ENCODE measurements at regions not wholly inside any gene's neighbourhood (a gene's known extent, or its start where the extent isn't known, plus 50 kb on each side); places are given as distances from the start of the nearest gene placed in this dataset.
"Not testable (repeated sequence)": the region's sequence is repeated elsewhere in the genome, so short reads cannot be mapped to it uniquely, and the experiment has no call there.

DNA sequence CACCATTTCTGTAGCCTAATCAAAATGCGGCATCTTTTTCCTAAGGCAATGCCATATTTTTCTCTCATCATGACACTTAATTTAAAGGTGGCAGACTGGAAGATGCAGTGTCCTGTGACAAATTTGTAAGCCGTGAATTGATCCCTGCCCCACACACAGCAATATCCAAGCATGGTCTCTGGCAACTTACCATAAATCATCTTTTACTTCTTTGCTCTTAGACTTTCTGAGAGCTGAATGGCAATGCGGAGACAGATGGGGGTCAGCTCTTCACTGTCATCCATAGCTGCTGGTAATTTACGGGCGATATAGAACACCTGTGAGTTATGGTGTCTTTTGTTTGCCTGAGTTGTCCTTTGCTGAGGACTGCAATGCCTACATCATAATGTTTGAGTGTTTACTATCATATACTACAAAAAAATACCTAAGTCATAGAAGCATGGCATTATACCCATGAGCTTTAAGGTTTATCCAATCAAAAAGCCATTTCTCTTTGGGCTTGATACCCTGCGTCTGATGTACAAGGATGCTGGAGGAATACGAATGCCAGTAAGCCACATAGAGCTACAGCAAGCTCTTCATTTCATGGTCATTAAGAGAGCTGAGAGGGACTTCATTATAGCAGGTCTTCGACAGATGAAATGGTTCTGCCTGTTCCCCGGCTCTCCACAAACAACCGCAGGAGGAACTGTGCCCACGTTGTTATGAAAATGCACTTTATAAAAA, 148.1 kb downstream of the TRIML1 start:
- peak; percentile 17 to 77 for DNase-seq

DNA sequence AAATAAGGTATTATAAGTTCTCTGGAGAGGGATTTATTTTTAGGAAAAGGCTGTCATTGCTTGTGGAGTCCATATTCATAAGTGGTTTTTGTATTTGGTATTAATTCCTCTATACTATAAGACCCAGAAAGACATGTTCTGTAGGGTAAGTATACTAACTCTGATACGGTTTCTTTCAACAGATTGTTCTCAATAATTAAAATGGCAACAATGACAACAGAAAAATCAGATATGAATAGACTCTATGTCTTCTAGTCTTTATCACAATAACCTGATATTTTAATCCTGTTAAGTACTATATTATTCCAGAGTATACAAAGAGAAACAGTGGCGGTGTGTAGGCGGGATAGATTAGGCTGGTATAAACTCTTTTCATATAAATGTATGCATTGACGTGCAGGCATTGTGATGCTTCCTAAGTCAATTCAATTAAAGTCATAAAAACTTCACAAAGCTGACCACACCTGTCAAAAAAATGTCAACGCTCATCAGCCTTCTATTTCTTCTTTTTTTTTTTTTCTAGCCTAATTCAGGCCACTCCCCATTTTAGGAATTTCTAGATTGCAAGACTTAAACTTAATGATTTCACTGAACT, 150.4 kb downstream of the TRIML1 start:
- DNase-seq = no peak

DNA sequence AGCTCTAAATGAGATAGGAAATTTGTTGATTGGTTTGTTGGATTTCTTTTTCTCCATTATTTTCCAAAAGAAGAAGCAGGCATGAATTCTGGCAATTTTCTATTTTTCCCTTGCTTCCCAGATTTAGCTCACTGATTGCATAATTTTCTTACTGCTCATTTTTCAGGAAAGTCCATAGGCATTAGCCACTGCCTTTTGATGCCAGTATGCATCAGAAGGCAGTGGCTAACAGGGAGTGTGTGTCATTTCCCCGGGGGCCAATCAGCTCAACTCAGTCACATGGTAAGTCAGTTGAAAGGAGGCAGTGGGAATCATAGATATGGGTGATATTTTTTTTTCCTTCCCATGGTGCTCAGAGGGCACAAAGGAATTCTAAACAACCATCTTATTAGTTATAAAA, 156.7 kb downstream of the TRIML1 start:
- DNase-seq = no peak

DNA sequence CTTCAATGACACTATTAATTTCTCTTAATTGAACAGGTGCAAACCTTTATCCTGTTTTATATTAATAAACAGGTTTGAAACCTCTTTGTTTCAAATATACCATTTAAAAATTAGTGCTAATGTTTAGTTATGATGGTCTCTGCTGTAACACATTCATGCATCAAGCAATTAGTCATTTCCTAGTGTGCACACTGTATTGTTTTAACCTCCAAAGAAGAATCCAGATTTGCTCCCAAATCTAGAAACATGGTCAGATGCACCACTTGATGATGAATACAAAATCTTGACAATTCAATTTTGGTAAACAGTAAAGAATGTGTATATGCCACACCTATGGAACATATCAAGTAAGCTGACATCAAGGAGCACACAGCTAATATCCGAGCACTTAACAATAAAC, 157.1 kb downstream of the TRIML1 start:
- no peak for DNase-seq

DNA sequence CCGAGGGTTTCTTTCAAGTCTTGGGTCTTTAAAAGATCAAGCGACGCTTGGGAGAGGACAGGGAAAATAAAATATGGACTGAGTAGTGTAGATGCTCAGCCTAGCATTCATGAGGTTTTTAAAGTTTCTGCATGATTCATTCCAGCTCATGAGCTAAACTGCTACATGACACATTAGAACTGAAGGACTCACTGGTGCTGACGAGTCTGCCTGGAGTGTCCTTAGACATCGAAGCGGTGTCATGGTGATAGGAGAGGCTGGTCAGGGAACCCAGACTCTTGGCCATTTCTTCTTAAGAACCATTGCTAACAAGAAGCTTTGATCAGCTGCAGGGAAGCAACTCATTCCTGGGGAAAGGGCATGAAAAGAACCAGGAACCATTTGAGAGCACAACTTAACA, 158.6 kb downstream of the TRIML1 start:
- DNase-seq = no peak

DNA sequence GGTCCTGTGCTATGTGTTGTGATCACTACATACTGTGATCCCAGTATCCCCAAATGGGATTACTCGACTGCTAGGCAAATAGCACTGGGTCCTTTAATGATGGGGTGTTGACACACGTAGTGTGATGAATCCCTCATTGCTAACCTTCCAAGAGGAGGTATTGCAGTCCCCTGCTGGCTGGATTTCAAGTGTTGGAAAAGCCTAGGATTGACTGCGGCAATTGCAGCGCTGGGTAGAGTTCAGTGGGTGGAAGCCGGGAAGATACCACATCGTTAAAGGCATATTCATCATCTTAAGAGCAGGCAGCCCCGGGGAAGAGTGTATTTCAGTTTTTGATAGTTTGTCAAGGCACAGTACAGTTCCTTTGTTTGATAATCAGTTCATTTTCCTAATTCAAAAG, 159.9 kb downstream of the TRIML1 start:
- no peak for DNase-seq

DNA sequence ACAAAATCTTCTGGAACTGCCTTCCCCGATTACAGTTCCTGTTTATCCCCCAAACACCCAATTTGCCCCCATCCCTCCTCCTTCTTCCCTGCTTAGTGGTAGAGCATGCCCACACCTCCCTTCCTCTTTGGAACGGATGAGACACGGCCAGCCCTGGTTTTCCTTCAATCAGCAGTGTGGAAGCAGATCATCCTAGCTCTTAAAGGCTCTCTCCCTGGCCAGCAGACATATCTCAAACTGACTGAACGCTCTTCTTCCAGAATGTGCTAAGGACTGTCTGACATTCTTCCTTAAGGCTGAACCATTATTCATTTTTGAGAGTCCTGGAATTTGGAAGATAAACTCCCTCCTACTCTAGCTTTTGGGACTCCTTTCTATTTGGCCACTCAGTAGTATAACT, 161.1 kb downstream of the TRIML1 start:
- no peak for DNase-seq

DNA sequence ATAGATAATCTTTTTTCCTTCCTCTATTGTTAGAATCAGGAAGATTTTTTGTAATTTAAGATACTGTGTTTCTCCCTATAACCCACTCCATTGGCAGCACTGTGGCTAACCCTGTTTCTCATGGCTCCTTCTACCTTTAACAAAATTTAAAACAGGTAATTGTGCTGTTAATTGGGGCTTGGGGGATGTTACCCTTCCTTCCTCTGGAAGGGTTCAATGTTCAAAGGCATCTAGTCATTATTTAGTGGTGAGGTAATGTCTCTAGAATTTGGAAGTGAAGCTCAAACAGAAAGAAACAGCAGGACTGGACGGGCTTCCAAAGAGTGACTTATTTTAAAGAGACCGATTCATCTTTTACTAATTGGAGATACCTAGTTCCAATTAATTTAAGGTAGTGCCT, 166.4 kb downstream of the TRIML1 start:
- DNase-seq = no peak

DNA sequence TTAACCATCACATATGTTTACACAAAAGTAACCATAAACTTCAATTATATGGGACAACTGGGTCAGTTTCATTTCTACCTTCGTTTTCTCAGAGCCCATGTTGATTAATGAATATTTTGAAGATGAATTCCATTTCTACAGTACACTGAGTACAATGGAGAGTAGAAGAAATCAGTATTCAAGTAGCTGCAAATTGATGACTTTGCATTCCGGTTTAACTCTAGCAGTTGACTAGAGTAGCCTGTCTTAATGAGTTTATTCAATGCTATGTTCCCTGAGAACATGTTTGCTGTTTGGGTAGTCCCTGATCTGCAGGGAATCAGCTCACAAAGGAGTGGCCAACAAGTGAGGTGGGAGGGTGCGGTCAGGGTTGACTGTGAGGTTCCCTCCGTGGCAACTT, 168.3 kb downstream of the TRIML1 start:
- no peak for DNase-seq

DNA sequence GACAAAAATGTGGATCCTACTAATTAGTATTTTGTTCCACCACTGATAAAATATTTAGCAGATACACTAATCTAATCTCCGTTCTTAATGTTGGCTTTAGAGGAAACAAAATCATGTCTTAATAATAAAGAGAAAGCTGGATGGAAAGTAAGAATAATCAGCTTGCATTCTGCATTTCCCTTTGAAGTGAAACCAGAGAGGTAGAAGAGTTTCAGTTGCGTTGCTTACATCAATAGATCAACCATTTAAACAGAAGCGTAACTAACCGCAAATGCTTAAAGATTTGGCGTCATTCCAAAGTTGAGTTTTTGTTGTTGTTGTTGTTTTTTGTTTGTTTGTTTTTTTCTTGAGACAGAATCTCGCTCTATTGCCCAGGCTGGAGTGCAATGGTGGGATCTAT, 168.9 kb downstream of the TRIML1 start:
- no peak for DNase-seq

DNA sequence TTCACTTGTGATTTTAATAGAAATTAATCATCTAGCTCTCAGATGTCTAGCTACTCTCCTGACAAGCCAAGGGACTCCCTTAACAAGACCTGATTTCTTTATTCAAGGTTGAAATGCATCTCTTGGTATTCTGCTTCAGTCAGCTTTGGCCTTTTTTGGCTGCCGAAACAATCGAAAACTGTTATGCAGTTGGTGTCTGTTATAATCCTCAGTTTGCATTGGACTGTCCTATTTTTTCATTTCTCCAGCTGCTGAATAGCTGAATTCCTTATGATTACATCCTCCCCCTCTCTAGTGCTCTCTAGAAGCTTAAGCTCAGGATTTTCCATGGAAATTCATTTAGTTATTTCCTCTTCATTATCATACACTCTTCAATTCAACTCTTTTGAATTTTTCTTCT, 177.2 kb downstream of the TRIML1 start:
- no peak for DNase-seq

DNA sequence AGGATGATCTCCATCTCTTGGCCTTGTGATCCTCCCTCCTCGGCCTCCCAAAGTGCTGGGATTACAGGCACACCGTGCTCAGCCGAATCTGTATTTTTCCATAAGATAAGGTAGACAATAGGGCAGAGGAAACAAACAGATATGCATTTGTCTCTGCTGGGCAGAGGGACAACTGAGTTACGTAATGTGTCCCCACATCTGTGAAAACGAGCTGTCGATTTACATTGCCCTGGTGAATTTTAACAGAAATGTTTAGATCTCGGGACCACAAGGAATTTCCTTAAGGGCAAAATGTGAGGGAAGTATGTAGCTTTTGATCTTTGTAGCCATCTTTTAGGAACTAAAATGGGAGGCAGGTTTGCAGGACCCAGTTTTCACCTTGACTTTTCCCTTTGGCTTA, 189.7 kb downstream of the TRIML1 start:
- no peak for DNase-seq

DNA sequence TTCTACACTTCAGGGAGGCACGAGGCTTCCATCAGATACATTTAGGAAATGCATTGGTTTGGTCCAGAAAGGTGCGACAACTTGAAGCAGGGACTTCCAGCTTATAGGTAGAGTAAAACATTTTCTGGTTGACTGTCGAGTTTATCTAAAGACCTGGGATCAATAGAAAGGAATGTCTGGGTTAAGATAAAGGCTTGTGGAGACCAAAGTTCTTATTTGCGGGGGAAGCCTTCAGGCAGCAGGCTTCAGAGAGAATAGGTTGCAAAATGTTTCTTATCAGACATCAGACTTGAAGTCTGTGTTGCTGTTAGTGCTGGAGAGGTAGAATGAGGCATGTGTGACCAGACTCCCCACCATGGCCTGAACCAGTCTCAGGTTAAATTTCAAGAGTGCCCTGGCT, 190.3 kb downstream of the TRIML1 start:
- no peak for DNase-seq

DNA sequence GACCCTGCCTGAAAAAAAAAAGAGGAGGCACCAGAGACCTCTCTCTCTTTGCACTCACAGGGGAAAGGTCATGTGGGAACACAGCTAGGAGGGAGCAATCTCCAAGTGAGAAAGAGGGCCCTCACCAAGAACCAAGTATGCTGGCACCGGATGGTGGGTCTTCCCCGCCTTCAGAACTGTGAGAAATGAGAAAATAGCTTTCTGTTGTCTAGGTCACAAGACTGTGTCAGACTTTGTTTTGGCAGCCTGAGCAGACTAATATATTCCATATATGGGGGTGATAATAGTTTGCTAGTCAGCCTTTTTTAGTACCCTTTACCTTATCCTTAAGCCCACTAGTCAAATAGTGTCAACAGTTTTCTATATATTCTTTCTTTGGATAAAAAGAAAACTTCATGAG, 193.0 kb downstream of the TRIML1 start:
- no peak for DNase-seq

DNA sequence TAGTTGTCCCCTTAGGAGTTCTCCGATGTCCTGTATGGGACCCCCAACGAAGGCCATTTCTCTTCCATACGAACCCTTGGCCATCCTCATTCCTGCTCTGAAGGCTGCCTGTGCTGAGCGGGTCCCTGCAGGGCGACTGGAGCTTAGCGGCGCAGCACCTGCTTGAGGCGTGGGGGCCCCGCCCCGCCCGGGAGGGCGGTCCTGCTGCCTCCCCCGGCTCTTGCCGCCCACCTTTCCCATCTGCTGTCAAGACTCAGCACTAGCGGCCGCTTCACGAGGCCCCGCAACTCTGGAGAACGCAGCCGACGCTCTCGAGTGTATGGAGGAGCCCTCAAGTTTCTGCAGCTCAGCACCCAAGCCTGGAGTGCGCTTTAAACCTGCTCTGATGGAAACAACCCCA, 197.7 kb downstream of the TRIML1 start:
- DNase-seq = no peak

DNA sequence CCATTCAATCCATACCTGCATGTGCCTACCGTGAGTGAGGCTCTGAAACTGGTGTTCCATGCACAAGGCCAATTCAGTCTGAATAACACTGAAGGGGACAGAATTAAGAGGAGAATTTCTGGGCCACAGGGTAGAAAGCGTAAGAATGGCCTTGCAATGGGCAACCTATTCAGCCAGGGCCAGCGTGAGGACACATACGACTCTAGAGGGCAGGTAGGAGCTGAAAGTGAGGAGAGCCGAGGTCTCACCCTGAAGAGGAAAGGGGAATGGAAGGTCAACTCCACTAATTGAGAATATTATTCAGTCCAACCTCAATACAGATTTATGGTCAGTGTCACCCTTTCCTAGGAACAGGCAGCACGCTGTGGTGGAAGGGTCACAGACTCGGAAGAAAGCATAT, 202.2 kb downstream of the TRIML1 start:
- no peak for DNase-seq

DNA sequence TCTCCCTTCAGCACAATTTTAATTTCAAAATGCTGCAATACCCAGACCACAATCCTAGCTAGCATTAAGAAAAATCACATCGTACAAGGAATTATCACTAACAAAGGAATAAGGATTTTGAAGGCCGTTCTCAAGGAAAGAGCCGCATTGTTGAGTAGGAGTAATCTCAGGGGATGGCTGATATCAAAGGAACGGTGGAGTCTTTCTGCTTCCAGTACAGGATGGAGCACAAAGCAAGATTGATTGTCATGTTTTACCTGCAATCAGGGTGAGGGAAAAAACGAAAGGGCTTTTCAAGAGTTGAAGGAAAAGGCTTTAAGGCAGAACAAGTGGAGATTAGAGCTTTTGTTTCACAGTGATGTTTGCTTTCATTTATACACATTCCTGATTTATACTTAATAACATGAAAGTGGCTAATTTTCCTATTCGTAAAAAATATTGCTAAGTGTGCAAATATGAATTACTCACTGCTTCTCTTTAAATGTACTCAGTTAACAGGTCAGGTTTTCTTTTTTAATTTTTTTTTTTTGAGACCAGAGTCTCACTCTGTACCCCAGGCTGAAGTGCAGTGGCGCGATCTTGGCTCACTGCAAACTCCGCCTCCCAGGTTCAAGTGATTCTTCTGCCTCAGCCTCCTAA, 207.0 kb downstream of the TRIML1 start:
- no peak for DNase-seq

DNA sequence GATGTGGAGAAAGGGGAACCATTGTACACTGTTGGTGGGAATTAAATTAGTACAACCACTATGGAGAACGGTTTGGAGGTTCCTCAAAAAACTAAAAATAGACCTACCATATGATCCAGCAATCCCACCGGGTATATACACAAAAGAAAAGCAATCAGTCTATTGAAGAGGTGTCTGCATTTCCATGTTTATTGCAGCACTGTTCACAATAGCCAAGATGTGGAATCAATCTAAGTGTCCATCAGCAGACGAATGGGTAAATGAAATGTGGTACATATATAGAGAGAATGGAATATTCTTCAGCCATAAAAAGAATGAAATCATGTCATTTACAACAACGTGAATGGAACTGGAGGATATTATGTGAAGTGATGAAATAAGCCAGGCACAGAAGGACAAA, 208.1 kb downstream of the TRIML1 start:
- no peak for DNase-seq

DNA sequence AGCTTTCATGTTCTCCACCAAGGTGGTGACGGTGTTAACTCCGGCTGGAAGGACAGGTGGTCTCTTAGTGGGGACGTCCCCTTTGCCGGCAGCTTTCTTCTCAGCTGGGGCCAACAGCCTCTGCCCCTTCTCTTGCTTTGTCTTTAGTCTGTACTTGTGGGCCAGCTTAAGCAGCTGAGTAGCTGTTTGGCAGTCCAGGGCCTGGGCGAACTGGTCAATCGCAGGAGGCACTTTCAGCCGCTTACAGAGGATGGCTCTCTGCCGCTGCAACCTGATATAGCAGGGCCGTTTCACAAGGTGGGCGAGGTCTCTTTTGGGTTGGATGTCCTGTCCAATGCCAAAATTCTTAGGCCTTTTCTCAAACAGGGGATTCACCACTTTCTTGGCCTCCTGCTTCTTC, 210.3 kb downstream of the TRIML1 start:
- not testable (repeated sequence) for DNase-seq

DNA sequence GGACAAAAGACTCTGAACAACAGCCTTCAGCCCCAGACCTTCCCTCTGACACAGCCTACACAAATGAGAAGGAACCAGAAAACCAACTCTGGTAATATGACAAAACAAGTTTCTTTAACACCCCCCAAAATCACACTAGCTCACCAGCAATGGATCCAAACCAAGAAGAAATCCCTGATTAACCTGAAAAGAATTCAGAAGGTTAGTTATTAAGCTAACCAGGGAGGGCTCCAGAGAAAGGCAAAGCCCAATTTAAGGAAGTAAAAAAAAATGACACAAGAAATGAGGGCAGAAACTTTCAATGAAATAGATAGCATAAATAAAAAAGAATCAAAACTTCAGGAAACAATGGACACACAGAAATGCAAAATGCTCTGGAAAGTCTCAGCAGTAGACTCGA, 224.0 kb downstream of the TRIML1 start:
- no peak for DNase-seq

DNA sequence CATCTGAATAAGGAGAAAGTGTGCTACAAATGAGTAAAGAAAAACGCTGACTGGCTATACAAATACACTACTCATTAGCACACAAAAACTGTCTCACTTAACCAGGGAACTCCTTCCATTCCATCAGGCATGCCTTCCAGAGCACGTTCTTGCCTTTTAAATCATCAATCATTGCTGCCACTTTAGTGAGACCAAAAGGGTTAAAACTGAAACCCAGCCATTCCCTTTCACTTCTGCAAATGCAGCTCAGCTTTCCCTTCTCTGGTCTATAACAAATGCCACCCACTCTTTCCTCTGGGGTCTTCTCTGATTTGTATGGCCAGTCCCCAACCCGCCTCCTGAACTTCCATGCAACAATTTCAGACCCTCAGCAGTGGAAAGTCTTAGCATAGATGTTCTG, 231.5 kb downstream of the TRIML1 start:
- DNase-seq = no peak

DNA sequence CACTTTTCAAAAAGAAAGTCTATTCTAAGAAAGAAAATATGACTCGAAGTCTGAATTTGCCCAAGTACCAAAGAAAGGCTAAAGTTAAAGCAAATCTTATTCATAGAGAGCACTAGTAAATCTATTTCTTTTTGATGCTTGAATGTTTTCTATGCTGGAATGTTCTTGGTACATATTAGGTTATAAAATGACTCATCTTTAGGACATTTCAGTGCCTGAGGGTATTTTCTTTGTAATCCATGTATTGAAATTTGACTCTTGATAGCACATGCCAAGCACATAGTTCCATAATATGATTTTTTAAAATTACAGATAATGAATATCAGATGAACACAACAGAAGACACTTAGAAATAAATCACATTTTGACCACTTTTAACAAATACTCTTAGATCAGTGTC, 232.8 kb downstream of the TRIML1 start:
- no peak for DNase-seq

DNA sequence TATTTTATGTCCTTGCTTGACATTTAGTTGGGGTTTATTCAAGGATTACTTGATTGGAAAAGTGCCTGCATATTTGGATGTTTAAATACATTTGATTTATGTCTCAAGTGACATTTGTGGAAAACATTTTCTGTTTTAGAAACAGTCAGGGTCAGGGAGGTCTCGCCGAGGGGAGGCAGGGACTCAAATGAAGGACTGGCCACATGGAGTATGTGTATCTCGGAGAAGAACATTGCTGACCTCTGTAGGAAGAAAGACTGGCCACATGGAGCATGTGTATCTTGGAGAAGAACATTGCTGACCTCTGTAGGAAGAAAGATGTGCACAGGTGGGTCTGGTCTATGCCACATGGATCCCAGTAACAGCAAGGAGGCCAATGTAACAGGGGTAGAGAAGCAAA, 233.6 kb downstream of the TRIML1 start:
- DNase-seq = peak in 1 of 2 experiments; percentile 1

DNA sequence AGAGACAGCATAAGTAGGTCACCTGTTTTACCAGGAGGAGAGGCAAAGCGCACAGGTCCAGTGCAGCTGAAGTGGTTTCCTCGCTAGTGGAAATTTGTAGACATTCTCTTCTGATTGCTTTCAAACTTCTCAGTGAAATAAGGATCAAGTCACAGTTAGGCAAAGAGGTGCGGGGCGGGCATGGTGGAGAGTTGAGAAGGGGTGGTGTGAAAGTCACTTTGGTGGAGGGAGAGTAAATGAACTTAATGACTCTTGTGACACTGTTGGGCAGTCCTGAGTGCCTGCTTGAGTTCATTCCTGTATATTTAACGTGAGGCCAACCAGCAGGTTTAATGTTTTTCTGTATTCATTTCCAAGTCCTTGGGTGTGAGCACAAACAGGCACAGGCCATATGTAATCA, 235.6 kb downstream of the TRIML1 start:
- DNase-seq = no peak

DNA sequence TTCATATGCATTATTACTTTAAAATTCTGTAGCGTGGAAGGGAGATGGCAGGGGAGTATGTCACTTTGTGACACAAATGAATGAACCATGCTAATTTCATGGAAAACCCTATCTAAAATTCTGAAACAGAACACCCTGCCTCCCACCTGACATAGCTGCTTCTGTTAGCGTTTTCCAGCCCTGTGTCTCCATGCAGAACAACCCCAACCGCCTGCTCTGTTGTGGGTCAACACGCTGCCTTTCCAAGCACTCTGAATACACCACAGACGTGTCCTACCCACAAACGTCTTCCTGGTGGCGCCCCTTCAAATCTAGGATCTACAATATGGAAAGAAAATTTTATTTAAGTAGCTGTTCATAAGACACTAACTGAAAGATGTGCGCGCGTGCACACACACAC, 238.6 kb downstream of the TRIML1 start:
- DNase-seq = no peak

Data from NCI-H524 (cell line).